Epithelial cell of proximal tubule (primary cell): ENCODE measurements at regions not wholly inside any gene's neighbourhood (a gene's known extent, or its start where the extent isn't known, plus 50 kb on each side); places are given as distances from the start of the nearest gene placed in this dataset.

Source experiments
- DNase-seq: peaks from one replicate; pipeline ENCODE4 v3.0.0-alpha.2; 2011; ENCODE audit warnings: low read depth
- H3K4me3 ChIP-seq: 2 replicates; pipeline ENCODE4 v1.5.1; 2011; ENCODE audit warnings: low read depth, mild to moderate bottlenecking, low read length
- CTCF ChIP-seq: conservative IDR thresholded peaks from 2 replicates; pipeline ENCODE4 v1.5.1; 2012; ENCODE audit warnings: low read depth, mild to moderate bottlenecking, low read length

- no peak overlapping the region for H3K4me3 ChIP-seq
- DNase-seq: no peak
- no peak for TF ChIP-seq CTCF
Measured at GRCh38 chr1:190975827-190976226, 498.2 kb upstream of the BRINP3 start.

GRCh38 chr1:191002768-191003167 lies 525.1 kb upstream of the BRINP3 start:
- no peak for TF ChIP-seq CTCF
- no peak for DNase-seq
- no peak overlapping the region for H3K4me3 ChIP-seq

GRCh38 chr1:191016765-191017164 lies 539.1 kb upstream of the BRINP3 start:
- DNase-seq: no peak
- no peak for TF ChIP-seq CTCF
- H3K4me3 ChIP-seq: no peak overlapping the region

GRCh38 chr1:191022856-191023255 lies 545.2 kb upstream of the BRINP3 start:
- peak; percentile 39 for DNase-seq
- TF ChIP-seq CTCF: no peak
- no peak overlapping the region for H3K4me3 ChIP-seq

GRCh38 chr1:191025896-191026642 lies 548.4 kb upstream of the BRINP3 start:
- no peak overlapping the region for H3K4me3 ChIP-seq
- TF ChIP-seq CTCF: no peak
- DNase-seq: no peak

- DNase-seq: no peak
- H3K4me3 ChIP-seq: no peak overlapping the region
- no peak for TF ChIP-seq CTCF
Measured at GRCh38 chr1:191026828-191027227, 549.2 kb upstream of the BRINP3 start.

- DNase-seq: no peak
- no peak overlapping the region for H3K4me3 ChIP-seq
- TF ChIP-seq CTCF: no peak
Measured at GRCh38 chr1:191034132-191034531, 556.5 kb upstream of the BRINP3 start.
